ENCODE measurements at regions not wholly inside any gene's neighbourhood (a gene's known extent, or its start where the extent isn't known, plus 50 kb on each side); places are given as distances from the start of the nearest gene placed in this dataset.

- CTCF ChIA-PET (ENCODE audit: low intra/inter-chr PET ratio, low total read pairs) = no interaction called here
- ATAC-seq = no peak
- Histone ChIP-seq H3K9me3 (ENCODE audit: low read length) (no peaks in the 10 kb centered on the region), H2AFZ (ENCODE audit: low read length) (no peak overlapping the region), H3K79me2 (ENCODE audit: insufficient read depth, low read length) (no peaks in the 10 kb centered on the region), H3K36me3 (replicated peaks in 1 of 2; ENCODE audit: control insufficient read depth in 1 of 2, insufficient read depth in 2 of 2, low read length in 2 of 2) (no peaks in the 10 kb centered on the region), H3K9ac (ENCODE audit: insufficient read depth, low read depth, low read length) (no peak overlapping the region), H3K4me3 (replicated peaks in 1 of 3; ENCODE audit: insufficient read depth in 1 of 3, low read depth in 2 of 3, low read length in 3 of 3) (no peak overlapping the region), H3K27ac (ENCODE audit: extremely low read length, insufficient read depth, low read length) (no peak overlapping the region), H3K4me2 (ENCODE audit: low read depth, low read length) (no peak overlapping the region), H4K20me1 (ENCODE audit: insufficient read depth, low read length) (no peaks in the 10 kb centered on the region), H3K4me1 (ENCODE audit: insufficient read depth, low read length) (no peaks in the 10 kb centered on the region), H3K27me3 (ENCODE audit: control insufficient read depth in 1 of 2, insufficient read depth in 2 of 2, low read length in 2 of 2) (no peaks in the 10 kb centered on the region)
- no peak for DNase-seq (ENCODE audit: low spot score)
- intact Hi-C loops (cut with micrococcal nuclease; ENCODE audit: unreplicated experiment) = no loop called here
- FAIRE-seq = no peak
- BruUV-seq (replicated peaks) = no TSS peak
- in situ Hi-C loops (cut with HindIII; ENCODE audit: extremely low pct_ligation_motif_present, low pct_unique_long_range_greater_than_20kb) = no loop called here
- POLR2A ChIA-PET = no interaction called here
- TF ChIP-seq ZNF616 (CRISPR knock-in tag; IDR thresholded peaks at IDR 0.05; ENCODE audit: low read depth) (no peak), CENPT (CRISPR knock-in tag; IDR thresholded peaks at IDR 0.05; ENCODE audit: low read depth) (no peak), ZNF281 (CRISPR knock-in tag; IDR thresholded peaks at IDR 0.05; ENCODE audit: borderline replicate concordance) (no peak), ZNF549 (CRISPR knock-in tag; IDR thresholded peaks at IDR 0.05) (no peak), MAF1 (CRISPR knock-in tag; IDR thresholded peaks at IDR 0.05; ENCODE audit: borderline replicate concordance) (no peak), NFYB (CRISPR knock-in tag; IDR thresholded peaks at IDR 0.05) (no peak), ZNF678 (CRISPR knock-in tag; IDR thresholded peaks at IDR 0.05) (no peak)
These were observed 1082.0 kb downstream of the DSC3 start for GRCh38 chr18:29960539-29960938.

GRCh38 chr18:29930231-29930630 lies 1112.3 kb downstream of the DSC3 start:
- no TSS peak for BruUV-seq (replicated peaks)
- Histone ChIP-seq H3K4me1 (ENCODE audit: insufficient read depth, low read length) (no peaks in the 10 kb centered on the region), H4K20me1 (ENCODE audit: insufficient read depth, low read length) (no peaks in the 10 kb centered on the region), H3K9ac (ENCODE audit: insufficient read depth, low read depth, low read length) (no peak overlapping the region), H2AFZ (ENCODE audit: low read length) (no peak overlapping the region), H3K4me2 (ENCODE audit: low read depth, low read length) (no peak overlapping the region), H3K4me3 (replicated peaks in 1 of 3; ENCODE audit: insufficient read depth in 1 of 3, low read depth in 2 of 3, low read length in 3 of 3) (no peak overlapping the region), H3K27me3 (ENCODE audit: control insufficient read depth in 1 of 2, insufficient read depth in 2 of 2, low read length in 2 of 2) (no peaks in the 10 kb centered on the region), H3K79me2 (ENCODE audit: insufficient read depth, low read length) (no peaks in the 10 kb centered on the region), H3K27ac (ENCODE audit: extremely low read length, insufficient read depth, low read length) (no peak overlapping the region), H3K9me3 (ENCODE audit: low read length) (no peaks in the 10 kb centered on the region), H3K36me3 (replicated peaks in 1 of 2; ENCODE audit: control insufficient read depth in 1 of 2, insufficient read depth in 2 of 2, low read length in 2 of 2) (no peaks in the 10 kb centered on the region)
- FAIRE-seq (no peak), ATAC-seq (no peak), DNase-seq (ENCODE audit: low spot score) (no peak)
- 0% methylated on average over 1 of the region's 1 CpG for WGBS (ENCODE audit: low lambda C conversion rate)
- in situ Hi-C loops (cut with HindIII; ENCODE audit: extremely low pct_ligation_motif_present, low pct_unique_long_range_greater_than_20kb) = no loop called here
- intact Hi-C loops (cut with micrococcal nuclease; ENCODE audit: unreplicated experiment) = no loop called here
- ChIA-PET CTCF (ENCODE audit: low intra/inter-chr PET ratio, low total read pairs) (no interaction called here), POLR2A (no interaction called here)
- TF ChIP-seq MAZ (IDR thresholded peaks at IDR 0.05; ENCODE audit: borderline replicate concordance, low read depth, low read length) = no peak
- no peak for TF ChIP-seq MAZ (CRISPR knock-in tag; IDR thresholded peaks at IDR 0.05; ENCODE audit: low read depth)
- no peak for TF ChIP-seq PCBP1 (IDR thresholded peaks at IDR 0.05; ENCODE audit: borderline replicate concordance, low read depth, low read length)
- TF ChIP-seq AFF4 (CRISPR knock-in tag; IDR thresholded peaks at IDR 0.05) = no peak
- TF ChIP-seq RFXAP (CRISPR knock-in tag; IDR thresholded peaks at IDR 0.05; ENCODE audit: borderline replicate concordance) = no peak
- TF ChIP-seq STAG1 (CRISPR knock-in tag; IDR thresholded peaks at IDR 0.05) = no peak
- no peak for TF ChIP-seq REPIN1 (CRISPR knock-in tag; IDR thresholded peaks at IDR 0.05; ENCODE audit: borderline replicate concordance, low read depth)
- no peak for TF ChIP-seq ZNF605 (CRISPR knock-in tag; IDR thresholded peaks at IDR 0.05)
